T-helper 1 cell treated with Interleukin-12 subunit alpha and Interleukin-12 subunit beta and Interleukin-4 antibody, amounts not matched to agents 30 μg/mL and 1 μg/mL, for 36 hours (primary cell): ENCODE measurements at regions not wholly inside any gene's neighbourhood (a gene's known extent, or its start where the extent isn't known, plus 50 kb on each side); places are given as distances from the start of the nearest gene placed in this dataset.

Experiments used
- H3K27ac Mint-ChIP-seq: one replicate; pipeline ENCODE4 v1.8.0; 2021; ENCODE audit warnings: mild to moderate bottlenecking, mixed read lengths
- H3K27me3 Mint-ChIP-seq: one replicate; pipeline ENCODE4 v1.8.0; 2021; ENCODE audit warnings: low read depth, mixed read lengths
- H3K36me3 Mint-ChIP-seq: one replicate; pipeline ENCODE4 v1.8.0; 2021; ENCODE audit warnings: low read depth, mixed read lengths
- H3K4me1 Mint-ChIP-seq: one replicate; pipeline ENCODE4 v1.8.0; 2021; ENCODE audit warnings: low read depth, mixed read lengths
- H3K4me3 Mint-ChIP-seq: one replicate; pipeline ENCODE4 v1.8.0; 2021; ENCODE audit warnings: mild to moderate bottlenecking, moderate library complexity, mixed read lengths
- H3K9me3 Mint-ChIP-seq: one replicate; pipeline ENCODE4 v1.8.0; 2021; ENCODE audit warnings: mixed read lengths

- H3K27ac Mint-ChIP-seq: no peak overlapping the region
- no peaks in the 10 kb centered on the region for H3K9me3 Mint-ChIP-seq
- no peaks in the 10 kb centered on the region for H3K4me1 Mint-ChIP-seq
- H3K27me3 Mint-ChIP-seq: no peaks in the 10 kb centered on the region
- H3K4me3 Mint-ChIP-seq: no peak overlapping the region
- H3K36me3 Mint-ChIP-seq: no peaks in the 10 kb centered on the region
Measured at GRCh38 chr4:36914106-36914505, 330.4 kb upstream of the NWD2 start.

GRCh38 chr4:36915717-36916116 is 328.8 kb upstream of the NWD2 start:
- H3K27ac Mint-ChIP-seq: no peak overlapping the region
- no peaks in the 10 kb centered on the region for H3K27me3 Mint-ChIP-seq
- no peaks in the 10 kb centered on the region for H3K4me1 Mint-ChIP-seq
- H3K9me3 Mint-ChIP-seq: no peaks in the 10 kb centered on the region
- no peaks in the 10 kb centered on the region for H3K36me3 Mint-ChIP-seq
- no peak overlapping the region for H3K4me3 Mint-ChIP-seq

GRCh38 chr4:36917413-36917812 is 327.1 kb upstream of the NWD2 start:
- Mint-ChIP-seq H3K4me3 (no peak overlapping the region), H3K27ac (no peak overlapping the region), H3K9me3 (no peaks in the 10 kb centered on the region), H3K4me1 (no peaks in the 10 kb centered on the region), H3K27me3 (no peaks in the 10 kb centered on the region), H3K36me3 (no peaks in the 10 kb centered on the region)

GRCh38 chr4:36919721-36920120 is 324.8 kb upstream of the NWD2 start:
- no peaks in the 10 kb centered on the region for H3K27me3 Mint-ChIP-seq
- no peak overlapping the region for H3K4me3 Mint-ChIP-seq
- no peaks in the 10 kb centered on the region for H3K4me1 Mint-ChIP-seq
- H3K9me3 Mint-ChIP-seq: no peaks in the 10 kb centered on the region
- H3K27ac Mint-ChIP-seq: no peak overlapping the region
- no peaks in the 10 kb centered on the region for H3K36me3 Mint-ChIP-seq

- H3K27me3 Mint-ChIP-seq: no peaks in the 10 kb centered on the region
- no peak overlapping the region for H3K4me3 Mint-ChIP-seq
- H3K27ac Mint-ChIP-seq: no peak overlapping the region
- no peaks in the 10 kb centered on the region for H3K36me3 Mint-ChIP-seq
- no peaks in the 10 kb centered on the region for H3K9me3 Mint-ChIP-seq
- H3K4me1 Mint-ChIP-seq: no peaks in the 10 kb centered on the region
Measured at GRCh38 chr4:36921476-36922216, 322.9 kb upstream of the NWD2 start.

- no peaks in the 10 kb centered on the region for H3K4me1 Mint-ChIP-seq
- no peaks in the 10 kb centered on the region for H3K36me3 Mint-ChIP-seq
- H3K4me3 Mint-ChIP-seq: no peak overlapping the region
- no peaks in the 10 kb centered on the region for H3K9me3 Mint-ChIP-seq
- no peak overlapping the region for H3K27ac Mint-ChIP-seq
- H3K27me3 Mint-ChIP-seq: no peaks in the 10 kb centered on the region
Measured at GRCh38 chr4:36930562-36931111, 313.9 kb upstream of the NWD2 start.

- Mint-ChIP-seq H3K27me3 (no peaks in the 10 kb centered on the region), H3K27ac (no peak overlapping the region), H3K4me3 (no peak overlapping the region), H3K36me3 (no peaks in the 10 kb centered on the region), H3K9me3 (no peaks in the 10 kb centered on the region), H3K4me1 (no peaks in the 10 kb centered on the region)
Measured at GRCh38 chr4:36944232-36944631, 300.3 kb upstream of the NWD2 start.

- H3K27me3 Mint-ChIP-seq: no peaks in the 10 kb centered on the region
- H3K9me3 Mint-ChIP-seq: no peaks in the 10 kb centered on the region
- no peaks in the 10 kb centered on the region for H3K36me3 Mint-ChIP-seq
- no peaks in the 10 kb centered on the region for H3K4me1 Mint-ChIP-seq
- H3K4me3 Mint-ChIP-seq: no peak overlapping the region
- no peak overlapping the region for H3K27ac Mint-ChIP-seq
Measured at GRCh38 chr4:36961420-36961819, 283.1 kb upstream of the NWD2 start.

GRCh38 chr4:36966756-36967460 is 277.6 kb upstream of the NWD2 start:
- no peak overlapping the region for H3K27ac Mint-ChIP-seq
- no peaks in the 10 kb centered on the region for H3K9me3 Mint-ChIP-seq
- H3K36me3 Mint-ChIP-seq: no peaks in the 10 kb centered on the region
- H3K27me3 Mint-ChIP-seq: no peaks in the 10 kb centered on the region
- H3K4me3 Mint-ChIP-seq: no peak overlapping the region
- no peaks in the 10 kb centered on the region for H3K4me1 Mint-ChIP-seq

GRCh38 chr4:36979533-36979932 is 265.0 kb upstream of the NWD2 start:
- Mint-ChIP-seq H3K27ac (no peak overlapping the region), H3K4me1 (no peaks in the 10 kb centered on the region), H3K9me3 (no peaks in the 10 kb centered on the region), H3K27me3 (no peaks in the 10 kb centered on the region), H3K4me3 (no peak overlapping the region), H3K36me3 (no peaks in the 10 kb centered on the region)

- no peaks in the 10 kb centered on the region for H3K9me3 Mint-ChIP-seq
- no peaks in the 10 kb centered on the region for H3K4me1 Mint-ChIP-seq
- no peaks in the 10 kb centered on the region for H3K27me3 Mint-ChIP-seq
- H3K4me3 Mint-ChIP-seq: no peak overlapping the region
- no peaks in the 10 kb centered on the region for H3K36me3 Mint-ChIP-seq
- H3K27ac Mint-ChIP-seq: no peak overlapping the region
Measured at GRCh38 chr4:36990128-36990872, 254.2 kb upstream of the NWD2 start.

GRCh38 chr4:36997727-36998126 is 246.8 kb upstream of the NWD2 start:
- no peak overlapping the region for H3K27ac Mint-ChIP-seq
- no peaks in the 10 kb centered on the region for H3K4me1 Mint-ChIP-seq
- no peaks in the 10 kb centered on the region for H3K27me3 Mint-ChIP-seq
- no peaks in the 10 kb centered on the region for H3K36me3 Mint-ChIP-seq
- peaks cover 3% of the 10 kb centered on the region for H3K9me3 Mint-ChIP-seq
- H3K4me3 Mint-ChIP-seq: no peak overlapping the region

- Mint-ChIP-seq H3K27ac (no peak overlapping the region), H3K4me1 (no peaks in the 10 kb centered on the region), H3K36me3 (no peaks in the 10 kb centered on the region), H3K4me3 (no peak overlapping the region), H3K9me3 (peaks cover 3% of the 10 kb centered on the region), H3K27me3 (no peaks in the 10 kb centered on the region)
Measured at GRCh38 chr4:37000281-37000680, 244.3 kb upstream of the NWD2 start.

GRCh38 chr4:37001688-37002436 is 242.7 kb upstream of the NWD2 start:
- H3K27me3 Mint-ChIP-seq: no peaks in the 10 kb centered on the region
- H3K36me3 Mint-ChIP-seq: no peaks in the 10 kb centered on the region
- no peaks in the 10 kb centered on the region for H3K4me1 Mint-ChIP-seq
- H3K4me3 Mint-ChIP-seq: no peak overlapping the region
- peaks cover 3% of the 10 kb centered on the region for H3K9me3 Mint-ChIP-seq
- H3K27ac Mint-ChIP-seq: no peak overlapping the region
